ENCODE measurements at regions not wholly inside any gene's neighbourhood (a gene's known extent, or its start where the extent isn't known, plus 50 kb on each side); places are given as distances from the start of the nearest gene placed in this dataset.

- TF ChIP-seq, protein P1, sequence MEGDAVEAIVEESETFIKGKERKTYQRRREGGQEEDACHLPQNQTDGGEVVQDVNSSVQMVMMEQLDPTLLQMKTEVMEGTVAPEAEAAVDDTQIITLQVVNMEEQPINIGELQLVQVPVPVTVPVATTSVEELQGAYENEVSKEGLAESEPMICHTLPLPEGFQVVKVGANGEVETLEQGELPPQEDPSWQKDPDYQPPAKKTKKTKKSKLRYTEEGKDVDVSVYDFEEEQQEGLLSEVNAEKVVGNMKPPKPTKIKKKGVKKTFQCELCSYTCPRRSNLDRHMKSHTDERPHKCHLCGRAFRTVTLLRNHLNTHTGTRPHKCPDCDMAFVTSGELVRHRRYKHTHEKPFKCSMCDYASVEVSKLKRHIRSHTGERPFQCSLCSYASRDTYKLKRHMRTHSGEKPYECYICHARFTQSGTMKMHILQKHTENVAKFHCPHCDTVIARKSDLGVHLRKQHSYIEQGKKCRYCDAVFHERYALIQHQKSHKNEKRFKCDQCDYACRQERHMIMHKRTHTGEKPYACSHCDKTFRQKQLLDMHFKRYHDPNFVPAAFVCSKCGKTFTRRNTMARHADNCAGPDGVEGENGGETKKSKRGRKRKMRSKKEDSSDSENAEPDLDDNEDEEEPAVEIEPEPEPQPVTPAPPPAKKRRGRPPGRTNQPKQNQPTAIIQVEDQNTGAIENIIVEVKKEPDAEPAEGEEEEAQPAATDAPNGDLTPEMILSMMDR (IDR thresholded peaks at IDR 0.05), result no peak
- no peak for TF ChIP-seq POLR2A (IDR thresholded peaks at IDR 0.05)
Measured at GRCh38 chr6:23013776-23014175, 444.4 kb downstream of the HDGFL1 start.
